ENCODE measurements at regions not wholly inside any gene's neighbourhood (a gene's known extent, or its start where the extent isn't known, plus 50 kb on each side); places are given as distances from the start of the nearest gene placed in this dataset.
"Not testable (repeated sequence)": the region's sequence is repeated elsewhere in the genome, so short reads cannot be mapped to it uniquely, and the experiment has no call there.

DNA sequence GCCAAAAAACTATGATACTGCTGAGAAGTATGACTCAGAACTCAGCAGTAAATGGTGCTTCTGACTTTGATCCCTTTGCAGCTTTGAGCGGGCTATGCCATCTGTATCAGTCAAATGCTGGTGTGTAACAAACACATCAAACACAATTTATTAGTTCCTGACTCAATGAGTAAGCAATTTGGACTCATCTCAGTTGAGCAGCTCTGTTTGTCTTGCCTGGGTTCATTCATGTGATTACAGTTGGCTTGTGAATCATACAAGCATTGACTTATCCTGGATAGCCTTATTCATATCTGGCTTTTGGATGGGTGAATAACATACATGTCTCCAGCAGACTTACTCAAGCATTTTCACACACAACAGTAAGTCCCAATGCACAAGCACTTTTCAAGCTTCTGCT, 858.8 kb downstream of the METTL15 start:
- DNase-seq = no peak

DNA sequence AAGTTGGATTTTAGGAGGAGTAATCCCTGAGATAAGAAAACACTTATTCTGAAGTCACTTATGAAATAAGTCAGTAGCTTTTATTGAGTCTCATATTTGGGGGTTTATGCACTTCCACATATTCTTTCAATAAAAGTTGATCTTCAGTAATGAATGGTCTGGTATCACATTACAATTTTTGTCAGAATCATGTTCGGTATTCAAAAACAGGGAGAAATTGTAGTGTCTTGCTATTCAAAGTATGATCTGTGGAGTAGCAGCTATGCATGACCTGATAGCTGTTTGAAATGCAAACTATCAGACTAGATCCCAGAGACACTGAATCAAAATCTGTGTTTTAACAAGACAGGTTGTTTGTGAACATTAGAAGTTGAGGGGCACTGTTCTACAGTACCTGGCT, 857.6 kb downstream of the METTL15 start:
- DNase-seq = no peak

DNA sequence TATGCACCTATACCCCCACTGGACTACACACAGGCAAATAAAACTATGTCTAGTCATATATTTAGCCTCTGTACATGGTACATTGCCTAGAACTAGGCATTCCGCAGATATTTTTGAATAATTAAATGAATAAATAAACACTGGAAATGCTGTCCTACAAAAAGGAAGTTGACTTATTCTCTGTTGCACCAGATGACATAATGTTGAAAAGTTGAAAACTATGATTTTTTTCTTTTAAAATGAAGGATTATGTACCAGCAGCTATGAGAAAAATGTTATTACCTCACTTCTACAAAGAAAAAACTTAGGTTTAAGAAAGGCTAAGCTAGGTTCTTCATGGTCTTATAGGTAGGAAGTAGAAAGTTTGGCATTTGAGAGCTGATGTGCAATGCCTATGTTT, 856.6 kb downstream of the METTL15 start:
- DNase-seq = no peak

DNA sequence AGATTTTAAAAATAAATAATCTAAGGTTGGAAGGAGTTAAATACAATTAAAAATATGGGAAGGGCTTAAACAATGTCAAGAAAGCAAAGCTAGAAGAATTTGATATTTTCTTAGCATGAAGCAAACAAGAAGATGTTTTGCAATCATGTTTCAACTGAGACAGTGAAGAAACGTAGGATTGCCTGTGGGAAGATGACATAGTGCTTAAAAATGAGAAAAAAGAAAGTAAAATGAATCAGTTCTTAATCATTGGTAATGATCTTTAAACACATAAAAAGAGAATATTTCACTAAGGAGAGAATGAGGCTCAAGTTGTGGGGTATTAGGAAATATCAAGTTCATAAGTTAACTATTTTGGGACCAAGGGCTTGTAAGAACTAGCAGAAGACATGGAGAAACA, 855.0 kb downstream of the METTL15 start:
- DNase-seq = no peak

DNA sequence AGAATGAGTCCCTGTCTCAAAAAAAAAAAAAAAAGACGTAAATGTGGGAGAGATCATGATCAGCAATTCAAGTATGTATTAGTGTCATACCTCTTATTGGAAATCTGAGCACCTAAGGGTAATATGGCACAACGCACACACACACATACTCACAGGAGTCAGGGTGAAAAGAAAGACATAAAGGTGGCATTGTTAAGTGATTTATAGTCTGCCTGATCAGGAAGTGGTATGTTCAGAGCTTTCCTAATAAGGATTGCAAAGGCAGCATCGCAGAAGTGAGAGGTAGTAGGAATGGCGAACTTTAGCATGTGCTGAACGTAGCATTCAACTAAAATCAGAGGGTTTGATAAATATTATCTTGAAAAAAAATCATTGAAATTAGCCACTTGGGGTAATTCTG, 854.3 kb downstream of the METTL15 start:
- DNase-seq = no peak

DNA sequence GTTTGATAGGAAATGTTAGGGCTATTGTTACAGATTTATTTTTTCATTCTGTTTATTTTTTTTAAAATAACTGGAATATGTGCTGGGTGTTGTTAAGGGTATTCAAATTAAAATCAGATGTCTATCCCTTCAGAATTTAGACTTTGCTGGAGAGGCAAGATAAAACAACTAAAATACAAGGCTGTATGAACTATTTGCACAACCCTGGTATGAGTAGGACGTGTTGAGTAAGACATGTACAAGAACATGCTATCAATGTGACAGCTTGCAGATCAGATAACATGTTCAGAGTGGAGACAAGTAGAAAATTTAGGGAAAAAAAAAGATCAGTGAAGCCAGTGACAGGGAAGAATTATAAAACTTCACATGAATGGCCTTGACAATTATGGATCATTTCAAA, 853.5 kb downstream of the METTL15 start:
- no peak for DNase-seq

DNA sequence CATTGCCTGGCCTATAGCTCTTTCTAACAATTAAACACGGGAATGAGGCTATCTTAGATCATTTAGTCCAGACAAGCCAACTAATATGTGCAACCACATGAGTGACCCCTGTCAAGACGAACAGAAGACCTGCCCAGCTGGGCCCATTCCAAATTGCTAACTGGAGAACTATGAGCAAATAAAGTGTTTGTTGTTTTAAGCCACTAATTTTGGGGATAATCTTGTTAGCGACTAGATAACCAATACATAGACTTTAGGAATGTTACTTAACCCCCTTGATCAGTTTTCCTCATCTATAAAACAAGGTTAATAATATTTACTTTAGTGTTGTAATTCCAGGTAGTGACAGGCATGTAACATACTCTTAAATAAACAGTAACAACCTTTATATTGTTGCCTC, 848.3 kb downstream of the METTL15 start:
- DNase-seq = no peak

DNA sequence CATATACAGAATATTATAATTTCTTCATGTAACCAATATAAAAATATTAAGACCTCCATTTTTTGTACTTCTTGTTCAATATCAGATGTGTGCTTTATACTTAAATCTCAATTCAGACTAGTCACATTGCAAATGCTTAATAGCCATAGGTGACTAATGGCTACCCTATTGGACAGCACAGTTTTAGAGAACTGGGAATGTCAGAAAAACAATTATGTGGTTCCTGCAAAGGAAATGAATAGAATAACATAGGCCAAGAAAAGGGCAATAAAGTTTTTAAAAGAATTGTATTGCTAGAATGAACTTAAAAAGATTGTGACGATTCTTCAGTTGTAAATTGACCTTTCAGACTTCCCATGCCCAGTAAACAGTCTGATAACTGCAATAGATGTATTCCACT, 843.0 kb downstream of the METTL15 start:
- no peak for DNase-seq

DNA sequence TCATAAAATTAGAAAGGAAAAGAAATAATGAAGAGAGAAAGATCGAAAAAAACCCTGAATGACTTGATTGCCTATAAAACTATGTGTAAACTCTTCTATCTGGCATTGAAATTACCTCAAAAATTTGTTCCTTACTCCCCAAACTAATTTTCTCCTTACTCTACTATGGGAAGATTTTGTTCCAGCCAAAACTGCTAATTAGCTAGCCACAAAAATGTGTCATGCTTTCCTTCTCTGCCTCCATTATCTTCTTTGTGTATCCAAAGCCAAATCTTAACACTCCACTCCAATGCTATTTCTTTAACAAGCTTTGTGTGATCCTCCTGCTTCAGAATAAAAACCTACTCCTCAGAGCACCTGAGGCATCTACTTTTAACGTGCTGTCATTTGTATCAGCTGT, 831.2 kb downstream of the METTL15 start:
- no peak for DNase-seq

DNA sequence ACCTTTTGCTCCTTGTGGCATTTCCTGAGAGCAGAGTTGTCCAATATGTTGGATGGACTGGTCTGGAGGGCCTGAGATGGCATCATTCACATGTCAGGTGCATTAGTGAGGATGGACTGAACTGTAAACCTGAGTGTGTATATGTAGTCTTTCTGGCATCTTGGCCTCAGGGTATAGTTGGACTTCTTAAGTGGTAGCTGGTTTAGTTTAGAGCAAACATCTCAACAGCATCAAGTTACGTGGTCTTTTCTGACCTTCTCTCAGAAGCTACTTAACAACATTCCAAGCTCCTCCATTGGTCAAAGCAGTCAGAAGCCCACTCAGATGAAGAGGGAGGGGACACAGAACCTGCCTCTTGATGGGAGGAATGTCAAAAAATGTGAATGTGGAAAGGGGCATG, 829.9 kb downstream of the METTL15 start:
- no peak for DNase-seq

DNA sequence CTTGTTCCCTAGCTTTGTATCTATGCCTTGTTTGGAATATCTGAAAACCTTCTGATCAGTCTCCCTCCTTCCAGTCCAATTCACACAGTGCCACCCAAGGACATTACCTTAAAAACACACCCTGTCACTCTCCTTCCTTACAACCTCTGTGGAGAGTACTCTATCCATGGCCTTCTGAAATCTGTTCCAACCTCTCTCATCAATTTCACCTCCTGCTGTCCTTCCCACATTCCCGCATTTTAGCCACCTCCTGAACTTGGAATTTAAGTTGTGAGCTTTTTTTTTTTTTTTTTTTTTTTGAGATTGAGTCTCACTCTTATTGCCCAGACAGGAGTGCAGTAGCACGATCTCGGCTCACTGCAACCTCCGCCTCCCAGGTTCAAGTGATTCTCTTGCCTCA, 824.8 kb downstream of the METTL15 start:
- no peak for DNase-seq

DNA sequence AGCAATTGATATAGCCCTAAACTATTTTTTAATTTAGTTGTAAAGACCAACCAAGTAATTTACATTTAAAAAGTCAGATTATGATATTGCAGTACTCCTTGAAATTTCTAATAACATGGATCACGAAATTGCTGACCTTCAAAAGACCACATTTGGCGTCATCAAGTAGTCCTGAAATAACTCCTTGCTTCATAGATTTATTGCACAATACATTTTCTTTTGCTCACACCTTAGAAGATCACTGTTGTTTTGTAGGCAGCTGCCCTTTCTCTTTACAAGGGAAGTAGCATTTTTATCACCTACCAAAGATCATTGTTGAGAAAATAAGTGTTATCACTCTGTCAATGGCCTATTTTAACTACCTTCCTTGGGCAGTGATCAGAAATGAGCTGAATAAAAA, 815.8 kb downstream of the METTL15 start:
- DNase-seq = no peak

DNA sequence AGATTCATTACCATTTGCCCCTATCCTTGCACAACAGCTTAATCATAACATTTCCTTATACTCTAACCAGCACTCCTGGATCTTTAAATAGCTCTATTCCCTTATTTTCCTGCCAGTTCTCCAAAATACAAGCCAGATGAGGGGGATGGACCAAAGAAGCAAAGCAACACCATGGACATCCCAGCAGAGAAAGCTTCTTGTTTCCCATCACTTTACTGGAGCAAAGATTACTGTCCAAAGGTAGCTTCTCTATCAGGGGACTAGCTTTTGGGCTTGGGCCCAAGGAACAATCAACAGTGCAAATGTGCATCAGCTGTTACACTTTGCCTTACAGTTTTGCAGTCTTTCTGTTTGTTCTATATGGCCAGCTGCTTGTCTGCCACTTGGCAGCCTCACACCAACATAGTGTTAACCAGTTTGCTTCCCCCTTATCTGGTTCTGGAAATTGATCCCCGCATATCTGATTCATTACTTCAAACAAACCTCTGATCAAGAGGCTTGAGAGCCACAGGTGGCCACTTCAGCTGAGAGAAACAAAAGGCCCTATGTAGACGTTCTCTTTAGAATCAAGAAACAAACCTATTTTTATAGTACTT, 814.3 kb downstream of the METTL15 start:
- DNase-seq = no peak

DNA sequence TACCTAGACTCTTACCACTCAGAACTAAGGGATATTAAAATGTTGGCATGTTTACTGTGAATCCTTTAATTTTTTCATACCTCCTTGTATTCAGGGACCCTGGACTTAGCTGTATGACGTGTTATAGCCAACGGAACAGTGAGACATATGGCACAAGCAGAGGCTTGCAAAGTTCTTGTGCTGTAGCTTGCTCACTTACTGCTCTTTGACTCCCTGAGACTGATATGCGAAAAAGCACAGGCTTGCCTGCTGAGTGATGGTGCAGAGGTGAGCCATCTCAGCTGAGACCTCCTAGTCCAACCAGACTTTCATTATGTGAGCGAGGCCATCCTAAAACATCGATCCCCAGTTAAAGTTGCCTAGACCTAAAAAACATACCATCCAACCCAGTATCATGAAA, 811.0 kb downstream of the METTL15 start:
- no peak for DNase-seq

DNA sequence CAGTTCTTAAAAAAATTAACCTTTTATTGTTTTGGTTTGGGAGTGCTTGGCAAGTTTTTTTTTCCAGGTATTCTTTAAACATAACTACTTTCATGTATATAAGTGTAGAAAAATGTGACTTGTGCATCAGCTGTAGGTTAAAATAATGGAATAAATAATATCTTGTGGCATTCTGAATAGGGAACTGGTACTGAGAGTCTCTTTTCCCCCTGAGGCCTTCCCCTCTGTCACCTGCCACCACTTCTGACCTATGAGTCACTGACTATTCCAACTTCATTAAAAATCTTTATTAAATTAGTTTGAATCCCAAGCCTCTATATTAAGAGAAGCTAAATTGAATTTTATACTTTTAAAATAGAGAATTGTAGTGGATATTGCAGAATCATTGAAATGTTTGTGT, 805.7 kb downstream of the METTL15 start:
- DNase-seq = no peak

DNA sequence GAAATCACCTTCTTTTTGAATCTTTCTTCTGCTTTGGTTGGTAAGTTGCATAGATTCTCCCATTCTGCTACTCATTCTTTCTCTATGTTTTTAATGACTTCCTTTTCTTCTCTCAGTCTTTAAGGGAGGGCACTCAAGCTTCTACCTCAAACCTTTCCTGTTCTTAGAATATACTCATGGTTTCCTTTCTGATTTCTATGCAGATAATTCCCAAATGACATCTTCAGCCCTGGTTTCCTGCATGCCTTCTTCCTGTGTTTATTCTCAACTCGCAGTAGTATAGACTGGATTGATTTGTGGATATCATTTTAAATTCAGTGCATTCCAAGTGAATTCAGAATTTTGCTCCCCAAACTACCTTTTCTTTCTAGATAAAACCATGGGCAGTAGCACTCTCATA, 803.6 kb downstream of the METTL15 start:
- DNase-seq = no peak

DNA sequence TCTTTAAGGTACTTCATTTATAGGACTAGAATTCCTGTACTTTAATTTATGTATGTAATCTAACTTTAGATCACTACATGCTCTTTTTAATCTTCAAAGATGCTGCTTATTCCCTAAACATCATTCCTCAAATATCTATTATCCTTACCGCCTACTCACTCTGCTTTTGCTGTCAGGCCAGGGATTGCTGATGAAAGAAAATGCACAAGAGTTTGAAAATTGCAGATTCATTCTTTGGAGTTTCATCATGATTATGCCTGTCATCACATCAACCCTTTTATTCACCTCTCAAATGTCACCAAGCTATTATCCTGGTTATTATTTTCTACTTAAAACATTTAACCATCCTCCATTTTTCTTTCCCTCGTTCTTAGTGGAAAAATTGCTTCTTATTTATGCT, 802.7 kb downstream of the METTL15 start:
- DNase-seq = no peak

DNA sequence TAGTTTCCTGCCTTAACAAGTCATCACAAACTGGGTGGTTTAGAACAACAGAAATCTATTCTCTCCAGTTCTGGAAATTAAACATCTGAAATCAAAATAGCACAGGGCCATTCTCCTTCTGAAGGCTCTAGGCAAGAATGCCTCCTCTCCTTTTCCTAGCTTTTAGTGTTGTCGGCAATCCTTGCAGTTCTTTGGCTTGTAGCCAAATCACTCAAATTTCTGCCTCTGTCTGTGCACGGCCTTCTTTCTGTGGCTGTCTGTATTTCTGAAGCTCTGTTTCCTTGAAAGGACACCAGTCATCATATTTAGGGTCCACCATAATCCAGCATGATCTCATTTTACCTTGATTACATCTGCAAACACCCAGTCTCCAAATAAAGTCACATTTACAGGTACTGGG, 795.5 kb downstream of the METTL15 start:
- no peak for DNase-seq

DNA sequence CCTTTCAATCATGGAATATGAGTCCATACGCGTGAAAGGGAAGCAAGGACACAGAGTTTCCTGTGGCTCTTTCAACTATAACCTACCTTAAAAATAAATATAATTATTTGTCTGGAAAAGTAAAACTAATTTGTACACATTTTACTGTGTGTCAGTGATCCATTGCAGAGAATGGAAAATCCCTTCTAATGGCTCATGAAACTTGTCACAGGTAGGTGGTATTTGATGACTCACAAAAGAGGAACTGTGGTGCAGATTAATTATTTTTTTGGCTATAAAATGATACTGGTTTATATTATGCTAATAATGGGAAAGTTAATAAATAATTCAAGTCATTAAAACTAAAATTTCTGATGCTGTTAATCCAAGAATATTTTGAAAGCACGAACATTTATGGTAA, 792.2 kb downstream of the METTL15 start:
- no peak for DNase-seq

DNA sequence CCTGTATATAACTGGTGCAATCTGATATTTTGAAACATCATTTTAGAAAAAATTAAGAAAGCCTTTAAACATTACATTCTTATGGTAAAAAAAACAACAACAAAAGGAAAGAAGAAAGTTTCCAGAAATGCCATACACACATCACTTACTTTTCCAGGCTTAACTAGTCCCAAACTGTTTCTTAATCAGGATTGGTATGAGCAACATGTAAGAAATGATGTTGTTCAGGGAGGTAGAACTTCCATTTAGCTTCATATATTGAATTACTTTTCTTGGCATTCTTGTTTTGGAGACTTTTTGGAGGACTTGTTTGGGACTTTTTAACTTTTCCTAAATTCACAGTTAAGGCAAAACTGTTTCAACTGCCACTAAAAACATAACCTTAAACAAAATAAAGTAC, 791.5 kb downstream of the METTL15 start:
- no peak for DNase-seq

DNA sequence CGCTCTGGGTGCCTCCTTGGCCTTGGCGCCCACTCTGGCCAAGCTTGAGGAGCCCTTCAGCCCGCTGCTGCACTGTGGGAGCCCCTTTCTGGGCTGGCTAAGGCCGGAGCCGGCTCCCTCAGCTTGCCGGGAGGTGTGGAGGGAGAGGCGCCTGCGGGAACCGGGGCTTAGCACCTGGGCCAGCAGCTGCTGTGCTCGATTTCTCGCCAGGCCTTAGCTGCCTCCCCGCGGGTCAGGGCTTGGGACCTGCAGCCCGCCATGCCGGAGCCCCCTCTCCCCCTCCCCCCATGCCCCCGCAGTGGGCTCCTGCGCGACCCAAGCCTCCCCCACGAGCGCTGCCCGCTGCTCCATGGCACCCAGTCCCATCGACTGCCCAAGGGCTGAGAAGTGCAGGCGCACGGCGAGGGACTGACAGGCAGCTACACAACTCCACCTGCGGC, 782.4 kb downstream of the METTL15 start:
- not testable (repeated sequence) for DNase-seq

DNA sequence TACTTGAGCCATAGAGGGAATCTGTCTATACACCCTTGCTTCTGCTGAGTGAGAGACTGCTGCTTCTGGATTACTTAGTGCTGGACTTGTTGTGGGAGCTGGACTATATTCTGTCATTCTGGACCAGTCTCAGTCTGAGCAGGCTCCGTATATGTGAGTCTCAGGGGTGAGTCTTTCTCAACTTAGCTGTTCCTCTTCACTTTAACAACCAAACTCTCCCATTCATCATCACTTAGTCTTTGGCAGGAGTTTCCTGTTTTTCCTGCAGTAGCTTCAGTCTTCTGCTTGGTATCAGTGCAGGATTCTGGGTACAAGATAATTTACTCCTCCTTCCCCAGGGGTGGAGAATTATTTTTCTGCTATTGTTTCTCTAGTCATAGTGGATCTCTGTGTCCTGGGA, 779.5 kb downstream of the METTL15 start:
- DNase-seq = no peak

DNA sequence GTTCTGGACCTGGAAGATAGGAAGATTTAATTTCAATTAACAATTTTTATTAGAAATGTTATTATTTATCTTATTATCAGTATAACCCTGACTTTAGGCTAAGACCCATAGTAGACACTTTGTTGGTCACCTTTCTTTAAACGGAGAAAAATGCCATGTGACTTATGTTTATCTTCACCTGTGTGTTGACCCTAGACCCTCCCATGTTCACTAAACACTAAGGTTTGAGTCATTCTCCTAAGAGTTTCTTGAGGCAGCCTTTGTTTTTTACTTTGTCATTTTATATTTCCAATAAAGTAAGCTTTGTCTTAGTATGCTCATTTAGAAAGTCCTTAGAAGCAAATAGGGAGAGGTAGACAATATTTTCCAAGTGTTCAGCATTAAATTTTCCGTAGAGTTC, 771.7 kb downstream of the METTL15 start:
- no peak for DNase-seq

DNA sequence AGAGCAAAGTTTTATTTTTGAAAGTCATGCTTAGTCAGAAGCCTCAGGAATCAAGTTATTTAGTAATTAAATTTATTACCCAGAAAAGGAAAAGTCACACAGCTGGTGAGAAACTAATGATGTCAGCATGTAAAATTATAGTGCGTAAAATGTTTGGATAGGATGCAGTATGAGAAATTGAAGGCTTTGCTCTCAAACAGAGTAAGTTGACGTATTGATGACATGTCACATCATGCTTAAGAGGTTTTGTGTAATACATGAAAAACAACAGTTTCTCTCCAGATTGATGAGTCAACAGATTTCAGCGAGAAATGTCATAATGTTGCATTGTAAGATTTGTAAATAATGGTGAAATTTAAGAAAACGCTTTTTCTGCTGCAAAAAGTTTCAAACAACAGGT, 769.8 kb downstream of the METTL15 start:
- DNase-seq = no peak

DNA sequence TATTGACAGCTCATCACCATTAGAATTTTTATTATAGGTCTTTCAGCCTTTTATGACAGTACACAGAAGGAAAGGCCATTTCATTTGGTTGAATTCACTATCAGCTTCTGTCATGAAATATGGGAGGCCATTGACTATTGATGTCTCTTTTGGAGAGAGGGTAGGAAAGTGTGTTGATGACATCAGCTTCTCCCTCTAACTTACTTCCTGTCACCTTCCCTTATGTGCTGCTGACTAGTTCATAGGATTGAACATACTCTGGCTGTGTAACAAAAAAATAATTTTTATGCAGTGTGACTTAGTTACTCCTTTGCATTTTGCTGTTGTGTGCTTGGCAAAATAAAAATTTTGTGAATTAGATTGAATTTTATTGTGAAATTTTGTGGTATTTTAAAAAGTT, 769.2 kb downstream of the METTL15 start:
- DNase-seq = no peak

DNA sequence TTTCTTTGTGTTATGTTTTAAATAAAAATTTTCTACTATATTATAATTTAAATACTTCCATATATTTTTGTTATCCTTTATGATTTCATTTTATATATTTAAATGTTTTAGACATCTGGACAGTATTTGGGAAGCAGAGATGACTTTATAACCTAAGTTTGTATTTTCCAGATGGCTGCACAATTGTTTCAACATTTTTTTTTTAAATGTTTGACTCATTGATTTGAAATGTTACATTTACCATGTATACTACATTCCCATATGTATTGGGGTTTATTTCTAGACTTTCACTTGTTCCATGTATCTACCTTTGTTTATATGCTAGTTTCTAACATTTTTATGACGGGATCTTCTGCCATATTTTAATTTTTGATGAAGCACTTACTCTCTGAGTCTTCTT, 766.5 kb downstream of the METTL15 start:
- DNase-seq = no peak

Measured in DMS 273 treated with DMSO at 0.1 percent for 48 hours (cell line).